Right lobe of liver (tissue), 4 donors: ENCODE measurements at regions not wholly inside any gene's neighbourhood (a gene's known extent, or its start where the extent isn't known, plus 50 kb on each side); places are given as distances from the start of the nearest gene placed in this dataset.

Experiments
- CTCF ChIP-seq, 4 donors: fragments of 200-600 bp in 3 of 4; fragments of 450-650 bp in 1 of 4; IDR thresholded peaks; one replicate each; pipeline versions ENCODE4 v1.5.1 to v1.8.0; 2016 to 2022; ENCODE audit warnings: antibody characterized with exemption in 4 of 4, mild to moderate bottlenecking in 2 of 4
- POLR2A ChIP-seq: fragments of 450-650 bp; IDR thresholded peaks from one replicate; pipeline ENCODE4 v1.6.1; 2017; ENCODE audit warnings: antibody characterized with exemption, mild to moderate bottlenecking
- donor health status: DM: no; HTN: no; CAD: no.
- donor health status: DM: no; HTN: no; CAD: no.
- donor health status: DM: no; HTN: yes; CAD: no.

- no peak for TF ChIP-seq CTCF (IDR thresholded peaks at IDR 0.05)
- TF ChIP-seq POLR2A, result no peak
Observed at GRCh38 chr18:44590956-44591670, 89.6 kb upstream of the SETBP1 start.
